NCI-H82 treated with DMSO at 0.1 percent for 48 hours (cell line): ENCODE measurements at regions not wholly inside any gene's neighbourhood (a gene's known extent, or its start where the extent isn't known, plus 50 kb on each side); places are given as distances from the start of the nearest gene placed in this dataset.
"Not testable (repeated sequence)": the region's sequence is repeated elsewhere in the genome, so short reads cannot be mapped to it uniquely, and the experiment has no call there.

ENCODE experiments used
- DNase-seq: peaks from one replicate; lab custom pipeline; 2025; ENCODE audit not compliant: unreplicated experiment; lab: John Stamatoyannopoulos, UW

DNA sequence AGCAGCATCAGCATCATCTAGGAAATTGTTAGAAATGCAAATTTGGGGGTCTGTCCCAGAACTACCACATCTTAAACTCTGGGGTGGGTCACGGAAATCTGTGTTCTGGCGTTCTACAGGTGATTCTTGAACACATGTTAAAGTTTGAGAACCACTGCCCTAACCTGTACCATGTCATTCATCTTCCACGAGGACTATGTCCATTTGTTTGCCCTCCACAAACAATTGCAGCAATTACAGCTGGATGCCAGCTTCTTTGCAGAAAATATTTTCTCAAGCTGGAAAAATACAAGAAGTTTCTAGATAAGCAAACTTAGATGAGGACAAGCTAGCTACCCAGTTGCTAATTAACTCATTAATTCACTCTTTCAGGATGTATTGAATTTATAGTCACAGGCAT lies 54.1 kb downstream of the MAFB start:
- DNase-seq = no peak

- no peak for DNase-seq
Measured at GRCh38 chr20:40633123-40633850, 55.7 kb downstream of the MAFB start.

GRCh38 chr20:40632346-40632976 lies 56.6 kb downstream of the MAFB start:
- DNase-seq = no peak

DNA sequence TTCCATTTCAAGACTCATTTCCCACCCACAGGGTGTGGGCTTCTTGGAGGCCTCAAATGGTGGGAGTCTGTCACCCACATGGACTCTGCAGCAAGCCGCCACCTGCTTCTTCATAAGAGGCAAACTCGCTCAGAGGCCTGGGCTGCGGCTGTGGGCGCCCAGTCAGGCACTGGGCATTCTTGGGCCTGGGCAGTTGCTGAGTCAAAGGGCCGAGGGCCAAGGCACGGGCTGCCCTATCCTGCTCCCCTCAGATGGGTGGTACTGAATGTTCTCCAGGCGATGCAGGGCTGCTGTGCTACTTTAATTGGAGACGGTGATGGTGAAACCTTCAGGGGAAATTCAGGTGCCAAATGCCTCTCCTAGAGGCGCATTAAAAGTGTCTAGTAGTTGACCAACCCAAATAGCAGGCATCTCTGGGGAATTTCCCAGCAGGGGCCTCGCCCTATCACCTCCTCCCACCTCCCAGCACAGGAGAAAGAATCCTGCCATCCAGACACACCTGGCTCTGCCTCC lies 57.9 kb downstream of the MAFB start:
- DNase-seq = no peak

- no peak for DNase-seq
Measured at GRCh38 chr20:40630713-40631112, 58.3 kb downstream of the MAFB start.

DNA sequence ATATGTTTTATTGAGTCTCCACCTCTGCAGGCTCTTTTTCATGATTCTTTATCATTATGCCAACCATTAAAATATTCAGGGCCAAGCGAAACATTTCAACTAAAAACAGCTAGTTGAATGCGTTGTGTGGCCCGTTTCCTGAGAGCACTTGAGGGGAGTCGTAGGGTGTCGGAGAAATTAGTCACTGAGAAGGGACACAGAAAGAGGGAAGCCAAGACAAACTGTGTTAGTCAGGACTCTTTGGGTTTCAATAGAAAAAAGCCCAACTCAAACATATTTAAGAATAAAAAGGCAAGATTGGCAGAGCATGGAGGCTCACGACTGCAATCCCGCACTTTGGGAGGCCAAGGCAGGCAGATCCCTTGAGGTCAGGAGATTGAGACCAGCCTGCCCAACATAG lies 58.9 kb downstream of the MAFB start:
- DNase-seq = no peak

- DNase-seq = no peak
Measured at GRCh38 chr20:40628877-40629276, 60.2 kb downstream of the MAFB start.

GRCh38 chr20:40619053-40619452 lies 70.0 kb downstream of the MAFB start:
- not testable (repeated sequence) for DNase-seq

DNA sequence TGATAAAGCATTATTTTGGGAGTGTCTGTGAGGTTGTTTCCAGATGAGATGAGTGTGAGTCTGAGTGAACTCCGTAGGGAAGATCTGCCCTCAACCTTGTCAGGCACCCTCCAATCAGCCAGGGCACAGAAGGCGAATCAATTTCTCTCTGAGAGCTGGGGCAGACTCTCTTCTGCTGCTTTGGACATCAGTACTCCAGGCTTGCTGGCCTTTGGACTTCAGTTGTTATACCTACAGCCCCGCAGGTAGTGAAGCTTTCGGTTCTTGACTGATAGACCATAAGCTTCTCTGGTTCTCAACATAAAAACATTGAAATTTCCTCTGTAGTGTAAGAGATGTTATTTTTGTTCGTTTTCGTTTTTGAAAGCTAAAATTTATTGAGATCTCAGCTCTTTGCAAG lies 71.4 kb downstream of the MAFB start:
- DNase-seq = no peak

DNA sequence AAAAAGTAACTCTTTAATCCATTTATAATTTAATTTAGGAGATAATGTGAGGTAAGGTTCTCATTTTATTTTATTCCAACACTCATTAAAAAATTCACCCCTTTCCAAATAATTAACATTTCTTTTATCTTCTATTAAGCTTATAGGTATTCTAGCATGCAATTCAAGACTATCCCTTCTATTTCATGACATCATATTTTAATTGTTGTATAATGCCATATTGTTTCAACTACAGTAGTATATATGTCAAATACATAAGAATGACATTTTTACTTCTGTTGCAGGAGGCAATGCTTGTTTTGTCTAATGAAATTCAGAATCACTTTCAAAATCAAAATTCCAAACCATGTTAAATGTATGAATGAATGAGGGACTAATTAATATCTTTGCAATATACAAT lies 76.2 kb downstream of the MAFB start:
- DNase-seq = no peak

DNA sequence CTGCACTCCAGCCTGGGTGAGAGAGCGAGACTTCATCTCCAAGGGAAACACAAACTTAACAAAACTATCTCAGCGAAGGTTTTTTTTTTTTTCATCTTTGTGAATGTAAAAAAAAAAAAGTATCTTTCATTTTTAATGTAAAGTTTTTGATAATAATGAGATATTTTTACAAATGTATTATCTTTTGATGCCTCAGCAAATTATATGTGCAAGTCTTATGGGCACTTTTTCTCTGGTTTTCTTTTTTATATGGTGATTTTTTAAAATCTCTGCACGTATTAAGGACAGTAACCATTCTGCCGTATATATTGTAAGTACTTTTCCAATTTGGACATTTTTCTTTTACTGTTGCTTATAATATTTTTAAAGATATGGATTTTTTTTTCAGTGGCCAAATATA lies 76.8 kb downstream of the MAFB start:
- no peak for DNase-seq

DNA sequence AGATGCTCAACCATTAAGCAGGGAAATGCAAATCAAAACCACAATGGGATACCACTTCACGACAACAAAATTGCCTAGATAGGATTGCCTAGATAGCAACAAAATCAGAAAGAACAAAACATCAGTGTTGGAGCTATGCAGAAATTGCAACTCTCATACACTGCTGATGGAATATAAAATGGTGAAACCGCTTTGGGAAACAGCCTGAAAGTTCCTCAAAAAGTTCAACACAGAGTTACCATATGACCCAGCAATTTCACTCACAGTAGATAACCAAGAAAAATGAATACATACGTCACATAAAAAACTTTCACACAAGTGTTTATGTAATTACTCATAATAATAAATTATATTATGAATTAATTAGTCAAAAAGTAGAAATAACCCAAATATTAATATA lies 78.3 kb downstream of the MAFB start:
- no peak for DNase-seq

DNA sequence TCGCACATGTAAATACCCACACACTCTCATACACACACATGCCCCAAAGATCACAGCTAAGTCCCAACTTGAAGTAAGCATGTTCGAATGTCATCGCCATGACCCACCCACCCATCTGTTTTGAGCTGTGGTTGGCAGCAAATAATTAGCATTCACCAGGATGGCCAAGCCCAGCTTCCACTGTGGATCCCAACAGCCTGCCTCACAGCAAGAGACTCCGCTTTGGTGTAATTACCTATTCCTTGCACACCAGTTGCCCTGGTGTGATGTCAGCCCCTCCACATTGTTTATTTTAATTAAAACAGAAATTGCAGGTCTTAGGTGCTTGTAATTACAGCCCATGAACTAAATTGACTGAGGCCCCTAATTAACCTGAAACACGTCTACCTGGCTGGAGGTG lies 81.1 kb downstream of the MAFB start:
- no peak for DNase-seq

- no peak for DNase-seq
Measured at GRCh38 chr20:40606660-40607059, 82.4 kb downstream of the MAFB start.

- no peak for DNase-seq
Measured at GRCh38 chr20:40606237-40606636, 82.8 kb downstream of the MAFB start.

DNA sequence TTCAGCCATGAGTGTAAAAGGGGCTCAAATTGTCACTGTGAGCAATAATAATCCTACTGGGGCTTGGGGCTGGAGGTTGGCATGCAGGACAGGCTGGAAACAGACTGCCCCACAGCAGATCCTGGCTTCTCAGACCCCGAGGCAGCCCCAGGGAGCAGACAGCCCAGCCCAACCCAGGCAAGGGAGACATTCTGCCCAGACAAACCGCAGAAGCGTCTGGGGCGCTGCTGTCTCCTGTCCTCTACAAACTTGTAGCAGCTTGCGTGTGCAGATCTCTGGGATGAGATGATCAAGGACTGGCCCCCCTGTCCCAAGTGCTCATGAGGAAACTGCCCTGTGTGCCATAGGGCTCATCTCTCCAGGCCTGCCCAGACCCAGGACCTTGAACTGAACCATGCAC lies 84.6 kb downstream of the MAFB start:
- DNase-seq = no peak

GRCh38 chr20:40603057-40603651 lies 85.9 kb downstream of the MAFB start:
- no peak for DNase-seq

DNA sequence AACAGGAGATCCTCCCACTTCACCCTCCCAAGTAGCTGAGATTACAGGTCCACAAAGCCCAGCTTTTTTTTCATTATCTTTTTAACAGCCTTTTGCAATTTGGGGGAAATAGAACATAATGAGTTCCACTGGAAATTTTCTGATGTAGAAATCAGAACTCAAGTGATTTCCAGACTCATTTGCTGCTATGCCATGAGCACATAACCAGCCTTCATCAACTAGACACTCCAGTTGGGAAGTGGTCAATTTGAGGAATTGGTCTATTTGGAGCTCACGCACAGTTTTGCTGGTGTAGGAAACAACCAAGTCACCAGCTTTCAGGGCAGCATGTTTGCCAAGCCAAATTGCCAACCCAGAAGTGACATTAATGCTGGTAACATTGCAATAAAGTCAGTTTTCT lies 86.7 kb downstream of the MAFB start:
- DNase-seq = no peak

- DNase-seq = no peak
Measured at GRCh38 chr20:40600441-40601219, 88.4 kb downstream of the MAFB start.

DNA sequence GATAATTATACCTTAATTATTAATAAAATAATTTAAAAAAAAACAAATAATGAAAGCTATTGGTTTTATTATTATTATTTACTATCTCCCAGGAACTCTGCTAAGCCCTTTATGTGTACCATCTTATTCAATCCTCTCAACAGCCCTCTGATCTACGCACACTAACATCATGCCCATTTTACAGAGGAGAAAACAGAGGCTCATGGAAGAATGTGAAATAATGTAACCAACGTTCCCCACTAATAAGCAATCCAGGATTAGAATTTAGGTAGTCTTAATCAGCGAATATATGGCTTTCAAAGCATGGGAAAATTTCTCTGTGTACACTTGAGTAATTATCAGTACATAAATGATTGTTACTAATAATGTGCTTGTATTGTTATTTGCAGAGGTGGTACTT lies 89.0 kb downstream of the MAFB start:
- DNase-seq = no peak

DNA sequence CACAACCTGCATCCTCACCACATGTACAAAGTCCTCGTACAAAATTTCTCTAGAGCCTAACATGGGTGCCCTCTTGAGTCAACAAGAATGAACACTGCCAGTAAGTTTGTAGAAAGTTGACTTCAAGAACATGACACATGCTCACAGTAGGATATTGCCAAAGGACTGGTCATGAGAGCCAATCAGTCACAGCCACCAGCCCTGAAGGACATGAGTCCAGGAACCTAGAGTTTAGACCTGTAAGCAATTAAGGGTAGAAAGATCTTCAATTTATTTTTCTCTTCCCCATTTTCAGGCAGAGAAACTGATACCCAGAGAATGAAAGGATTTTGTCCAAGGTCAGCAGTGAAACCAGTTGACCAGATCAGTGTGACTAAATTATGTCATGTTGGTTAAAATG lies 96.1 kb downstream of the MAFB start:
- DNase-seq = no peak

DNA sequence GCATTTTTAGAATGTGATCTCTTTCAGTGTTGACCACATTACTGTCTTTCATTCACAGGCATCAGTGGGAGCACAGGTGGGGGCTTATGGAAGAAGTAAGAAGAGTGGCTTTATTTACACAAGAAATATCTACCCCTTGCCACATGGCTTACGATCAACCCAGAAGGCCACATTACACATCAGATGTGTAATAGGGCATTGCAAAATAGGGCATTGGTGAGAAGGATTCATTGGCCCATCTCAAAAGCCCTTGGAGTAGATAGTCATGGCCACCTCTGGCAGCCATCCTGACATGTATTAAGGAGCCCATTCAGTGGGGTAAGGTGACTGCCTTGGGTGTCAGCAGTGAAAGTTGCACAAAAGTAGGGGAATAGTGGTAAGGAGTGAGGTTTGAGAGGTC lies 97.5 kb downstream of the MAFB start:
- DNase-seq = no peak
